DMS 273 (cell line): ENCODE measurements at regions not wholly inside any gene's neighbourhood (a gene's known extent, or its start where the extent isn't known, plus 50 kb on each side); places are given as distances from the start of the nearest gene placed in this dataset.
"Not testable (repeated sequence)": the region's sequence is repeated elsewhere in the genome, so short reads cannot be mapped to it uniquely, and the experiment has no call there.

Source experiments
- DNase-seq: peaks from one replicate; lab custom pipeline; 2025; ENCODE audit not compliant: unreplicated experiment; lab: John Stamatoyannopoulos, UW

- DNase-seq = no peak
Observed at GRCh38 chr3:105108823-105109222, 257.9 kb upstream of the ALCAM start.

- no peak for DNase-seq
Observed at GRCh38 chr3:105118905-105119304, 247.8 kb upstream of the ALCAM start.

- DNase-seq = no peak
Observed at GRCh38 chr3:105119801-105120340, 246.8 kb upstream of the ALCAM start.

- no peak for DNase-seq
Observed at GRCh38 chr3:105130911-105131310, 235.8 kb upstream of the ALCAM start.

- no peak for DNase-seq
Observed at GRCh38 chr3:105137911-105138310, 228.8 kb upstream of the ALCAM start.

GRCh38 chr3:105139881-105140560 is 226.7 kb upstream of the ALCAM start:
- DNase-seq = no peak

GRCh38 chr3:105140899-105141367 is 225.8 kb upstream of the ALCAM start:
- no peak for DNase-seq

- DNase-seq = no peak
Observed at GRCh38 chr3:105144837-105145236, 221.9 kb upstream of the ALCAM start.

GRCh38 chr3:105145511-105145910 is 221.2 kb upstream of the ALCAM start:
- DNase-seq = no peak

GRCh38 chr3:105149197-105149596 is 217.5 kb upstream of the ALCAM start:
- not testable (repeated sequence) for DNase-seq

- no peak for DNase-seq
Observed at GRCh38 chr3:105152987-105153386, 213.7 kb upstream of the ALCAM start.

GRCh38 chr3:105154692-105155091 is 212.0 kb upstream of the ALCAM start:
- no peak for DNase-seq

- DNase-seq = no peak
Observed at GRCh38 chr3:105157067-105157765, 209.5 kb upstream of the ALCAM start.

GRCh38 chr3:105157766-105158085 is 209.0 kb upstream of the ALCAM start:
- DNase-seq = no peak

- DNase-seq = no peak
Observed at GRCh38 chr3:105158286-105158685, 208.4 kb upstream of the ALCAM start.

- DNase-seq = no peak
Observed at GRCh38 chr3:105162448-105162847, 204.3 kb upstream of the ALCAM start.

- DNase-seq = no peak
Observed at GRCh38 chr3:105166893-105167292, 199.8 kb upstream of the ALCAM start.

GRCh38 chr3:105170423-105170822 is 196.3 kb upstream of the ALCAM start:
- no peak for DNase-seq

GRCh38 chr3:105174017-105174615 is 192.6 kb upstream of the ALCAM start:
- no peak for DNase-seq

GRCh38 chr3:105177576-105177975 is 189.1 kb upstream of the ALCAM start:
- DNase-seq = no peak

GRCh38 chr3:105187344-105187743 is 179.4 kb upstream of the ALCAM start:
- no peak for DNase-seq

- no peak for DNase-seq
Observed at GRCh38 chr3:105195260-105195659, 171.4 kb upstream of the ALCAM start.
